Trophoblast cell (in vitro differentiated cells and primary cell): ENCODE measurements at regions not wholly inside any gene's neighbourhood (a gene's known extent, or its start where the extent isn't known, plus 50 kb on each side); places are given as distances from the start of the nearest gene placed in this dataset.

Experiments
- DNase-seq, 2 donors: peaks; one replicate each; pipeline ENCODE4 v3.0.0-alpha.2; 2016
- H2AFZ ChIP-seq: 2 replicates; pipeline ENCODE4 v1.6.1; 2013; ENCODE audit warnings: low read length, moderate library complexity, mild to moderate bottlenecking; ENCODE audit not compliant: insufficient read depth, poor library complexity
- H2AK5ac ChIP-seq: 2 replicates; pipeline ENCODE4 v1.6.1; 2013; ENCODE audit warnings: mild to moderate bottlenecking, low read length
- H2BK120ac ChIP-seq: 2 replicates; pipeline ENCODE4 v1.6.1; 2013; ENCODE audit warnings: low read length, mild to moderate bottlenecking, moderate library complexity; ENCODE audit not compliant: insufficient read depth, poor library complexity
- H2BK12ac ChIP-seq: 2 replicates; pipeline ENCODE4 v1.6.1; 2013; ENCODE audit warnings: mild to moderate bottlenecking, low read length, moderate library complexity
- H2BK5ac ChIP-seq: 2 replicates; pipeline ENCODE4 v1.6.1; 2013; ENCODE audit warnings: low read length, low read depth, moderate library complexity, mild to moderate bottlenecking; ENCODE audit not compliant: poor library complexity
- H3K14ac ChIP-seq: 2 replicates; pipeline ENCODE4 v1.6.1; 2013; ENCODE audit warnings: mild to moderate bottlenecking, low read length
- H3K18ac ChIP-seq: 2 replicates; pipeline ENCODE4 v1.6.1; 2013; ENCODE audit warnings: mild to moderate bottlenecking, low read length
- H3K23ac ChIP-seq: 2 replicates; pipeline ENCODE4 v1.6.1; 2013; ENCODE audit warnings: low read length
- H3K27ac ChIP-seq: 2 replicates; pipeline ENCODE4 v1.5.1; 2013; ENCODE audit warnings: low read depth, mild to moderate bottlenecking, inconsistent platforms, low read length, moderate library complexity
- H3K27me3 ChIP-seq: 2 replicates; pipeline ENCODE4 v1.6.1; 2013; ENCODE audit warnings: inconsistent platforms, mild to moderate bottlenecking, low read length, moderate library complexity; ENCODE audit not compliant: insufficient read depth
- H3K36me3 ChIP-seq, 2 experiments: 1 replicate in 1 of 2; 2 replicates in 1 of 2; pipeline ENCODE4 v1.6.1; 2013; ENCODE audit warnings: low read length in 2 of 2, mild to moderate bottlenecking in 2 of 2, moderate library complexity in 1 of 2; ENCODE audit not compliant: insufficient read depth in 2 of 2, control insufficient read depth in 1 of 2
- H3K4ac ChIP-seq: 2 replicates; pipeline ENCODE4 v1.6.1; 2013; ENCODE audit warnings: low read depth, mild to moderate bottlenecking, low read length, moderate library complexity
- H3K4me1 ChIP-seq, 2 experiments: 1 replicate in 1 of 2; 2 replicates in 1 of 2; pipeline ENCODE4 v1.6.1; 2013; ENCODE audit warnings: low read length in 2 of 2, mild to moderate bottlenecking in 2 of 2, moderate library complexity in 1 of 2; ENCODE audit not compliant: insufficient read depth in 2 of 2, control insufficient read depth in 1 of 2
- H3K4me2 ChIP-seq: 2 replicates; pipeline ENCODE4 v1.6.1; 2013; ENCODE audit warnings: inconsistent platforms, mild to moderate bottlenecking, low read length, moderate library complexity
- H3K4me3 ChIP-seq: 2 replicates; pipeline ENCODE4 v1.5.1; 2013; ENCODE audit warnings: mild to moderate bottlenecking, low read depth, low read length, inconsistent platforms
- H3K79me1 ChIP-seq: one replicate; pipeline ENCODE4 v1.6.1; 2013; ENCODE audit warnings: low read length
- H3K79me2 ChIP-seq: 2 replicates; pipeline ENCODE4 v1.6.1; 2013; ENCODE audit warnings: low read length, mild to moderate bottlenecking; ENCODE audit not compliant: control insufficient read depth, insufficient read depth, poor library complexity
- H3K9ac ChIP-seq: 2 replicates; pipeline ENCODE4 v1.6.1; 2013; ENCODE audit warnings: mild to moderate bottlenecking, low read length
- H3K9me3 ChIP-seq: 2 replicates; pipeline ENCODE4 v1.6.1; 2013; ENCODE audit warnings: low read depth, mild to moderate bottlenecking, control low read depth, inconsistent platforms, low read length; ENCODE audit not compliant: insufficient read depth
- H4K12ac ChIP-seq: 2 replicates; pipeline ENCODE4 v1.6.1; 2013; ENCODE audit warnings: low read depth, mild to moderate bottlenecking, low read length, moderate library complexity
- H4K8ac ChIP-seq: 2 replicates; pipeline ENCODE4 v1.6.1; 2013; ENCODE audit warnings: low read depth, mild to moderate bottlenecking, low read length, moderate library complexity
- H4K91ac ChIP-seq: one replicate; pipeline ENCODE4 v1.6.1; 2013; ENCODE audit warnings: low read depth, mild to moderate bottlenecking, low read length, moderate library complexity
- WGBS: extraction: QIAGEN DNeasy Blood & Tissue Kit; methylation state at CpG from one replicate; pipeline ENCODE4 v1.1.7; 2013; ENCODE audit warnings: missing lambda C conversion rate; ENCODE audit not compliant: insufficient read length, insufficient coverage; ENCODE audit errors: extremely low coverage; 5-methylcytosine and 5-hydroxymethylcytosine counted together

- Histone ChIP-seq H3K23ac (no peak overlapping the region), H3K9me3 (no peaks in the 10 kb centered on the region), H4K91ac (no peak overlapping the region), H3K9ac (no peak overlapping the region), H3K27ac (no peak overlapping the region), H2BK5ac (no peak overlapping the region), H4K8ac (no peak overlapping the region), H3K4me1 (no peaks in the 10 kb centered on the region), H3K4ac (no peak overlapping the region), H3K14ac (no peak overlapping the region), H2AK5ac (no peak overlapping the region), H3K27me3 (no peaks in the 10 kb centered on the region), H3K36me3 (no peaks in the 10 kb centered on the region), H3K79me1 (no peaks in the 10 kb centered on the region), H3K79me2 (no peaks in the 10 kb centered on the region), H3K18ac (no peak overlapping the region), H2BK120ac (no peak overlapping the region), H2BK12ac (no peak overlapping the region), H3K4me3 (no peak overlapping the region), H4K12ac (no peak overlapping the region), H2AFZ (no peak overlapping the region), H3K4me2 (no peak overlapping the region)
- DNase-seq: no peak
- WGBS: no CpG with 5 or more reads among the region's 1 CpG
These were observed 942.2 kb downstream of the CNTNAP5 start for GRCh38 chr2:124967325-124967724.

DNA sequence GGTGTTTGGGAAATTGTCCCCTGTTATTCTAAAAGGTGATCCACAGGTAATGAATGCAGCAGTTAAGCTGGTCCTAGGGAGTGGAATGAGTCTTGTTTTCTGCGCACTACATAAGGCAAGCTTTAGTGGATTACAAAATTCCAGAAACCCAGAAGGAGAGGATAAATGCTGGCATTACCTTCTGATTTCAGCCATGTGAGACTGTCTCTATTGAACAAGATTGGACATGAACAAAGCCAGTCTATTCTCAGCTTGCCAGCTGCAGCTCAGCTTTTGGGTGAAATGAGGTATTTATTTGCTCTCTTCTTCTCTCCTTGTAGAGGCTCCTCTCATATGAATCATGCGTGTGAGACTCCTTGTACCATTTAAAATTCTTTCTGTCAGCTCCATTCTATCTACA is 944.9 kb downstream of the CNTNAP5 start:
- DNase-seq: no peak
- H3K4me2 ChIP-seq: no peak overlapping the region
- no peaks in the 10 kb centered on the region for H3K9me3 ChIP-seq
- WGBS: no CpG with 5 or more reads among the region's 2 CpGs
- no peak overlapping the region for H2BK120ac ChIP-seq
- H3K4ac ChIP-seq: no peak overlapping the region
- H3K79me1 ChIP-seq: no peaks in the 10 kb centered on the region
- H3K4me1 ChIP-seq: no peaks in the 10 kb centered on the region
- no peak overlapping the region for H3K4me3 ChIP-seq
- H2AK5ac ChIP-seq: no peak overlapping the region
- no peaks in the 10 kb centered on the region for H3K79me2 ChIP-seq
- no peaks in the 10 kb centered on the region for H3K36me3 ChIP-seq
- no peak overlapping the region for H3K27ac ChIP-seq
- no peak overlapping the region for H4K8ac ChIP-seq
- no peak overlapping the region for H2BK12ac ChIP-seq
- H3K14ac ChIP-seq: no peak overlapping the region
- H4K91ac ChIP-seq: no peak overlapping the region
- no peaks in the 10 kb centered on the region for H3K27me3 ChIP-seq
- H2AFZ ChIP-seq: no peak overlapping the region
- no peak overlapping the region for H3K23ac ChIP-seq
- H3K9ac ChIP-seq: no peak overlapping the region
- H2BK5ac ChIP-seq: no peak overlapping the region
- no peak overlapping the region for H4K12ac ChIP-seq
- H3K18ac ChIP-seq: no peak overlapping the region

- no peak overlapping the region for H3K9ac ChIP-seq
- peaks cover 2 to 3% of the 10 kb centered on the region in 2 experiments for H3K4me1 ChIP-seq
- no peaks in the 10 kb centered on the region for H3K79me2 ChIP-seq
- H3K36me3 ChIP-seq: no peaks in the 10 kb centered on the region
- no CpG with 5 or more reads among the region's 1 CpG for WGBS
- no peak overlapping the region for H4K91ac ChIP-seq
- H2BK120ac ChIP-seq: no peak overlapping the region
- no peaks in the 10 kb centered on the region for H3K79me1 ChIP-seq
- no peak overlapping the region for H3K27ac ChIP-seq
- no peak overlapping the region for H3K4me3 ChIP-seq
- no peak overlapping the region for H3K4me2 ChIP-seq
- no peak for DNase-seq
- no peak overlapping the region for H2BK12ac ChIP-seq
- H2AFZ ChIP-seq: no peak overlapping the region
- no peak overlapping the region for H4K8ac ChIP-seq
- H3K23ac ChIP-seq: no peak overlapping the region
- H4K12ac ChIP-seq: no peak overlapping the region
- no peak overlapping the region for H2BK5ac ChIP-seq
- no peak overlapping the region for H3K14ac ChIP-seq
- H3K4ac ChIP-seq: no peak overlapping the region
- H3K9me3 ChIP-seq: no peaks in the 10 kb centered on the region
- H3K18ac ChIP-seq: no peak overlapping the region
- H3K27me3 ChIP-seq: no peaks in the 10 kb centered on the region
- H2AK5ac ChIP-seq: no peak overlapping the region
These were observed 948.3 kb downstream of the CNTNAP5 start for GRCh38 chr2:124973396-124973795.

GRCh38 chr2:124975224-124975623 is 950.1 kb downstream of the CNTNAP5 start:
- no peak overlapping the region for H3K18ac ChIP-seq
- no peak overlapping the region for H2BK5ac ChIP-seq
- H2BK120ac ChIP-seq: no peak overlapping the region

More at GRCh38 chr2:124975224-124975623, 950.1 kb downstream of the CNTNAP5 start:
- H4K91ac ChIP-seq: no peak overlapping the region
- no peaks in the 10 kb centered on the region for H3K27me3 ChIP-seq
- no peak overlapping the region for H4K12ac ChIP-seq
- H4K8ac ChIP-seq: no peak overlapping the region
- no peak overlapping the region for H3K23ac ChIP-seq
- H3K4me1 ChIP-seq: peaks cover 2 to 3% of the 10 kb centered on the region in 2 experiments
- no peak overlapping the region for H3K9ac ChIP-seq
- no peaks in the 10 kb centered on the region for H3K79me1 ChIP-seq
- no peak overlapping the region for H3K14ac ChIP-seq
- H2AK5ac ChIP-seq: no peak overlapping the region
- H3K27ac ChIP-seq: no peak overlapping the region
- no peak overlapping the region for H3K4ac ChIP-seq
- H2AFZ ChIP-seq: no peak overlapping the region
- no peak overlapping the region for H3K4me2 ChIP-seq
- no CpG with 5 or more reads among the region's 3 CpGs for WGBS
- DNase-seq: no peak
- H2BK12ac ChIP-seq: no peak overlapping the region
- H3K9me3 ChIP-seq: no peaks in the 10 kb centered on the region
- H3K4me3 ChIP-seq: no peak overlapping the region
- no peaks in the 10 kb centered on the region for H3K79me2 ChIP-seq
- no peaks in the 10 kb centered on the region for H3K36me3 ChIP-seq
